ENCODE measurements at regions not wholly inside any gene's neighbourhood (a gene's known extent, or its start where the extent isn't known, plus 50 kb on each side); places are given as distances from the start of the nearest gene placed in this dataset.

DNA sequence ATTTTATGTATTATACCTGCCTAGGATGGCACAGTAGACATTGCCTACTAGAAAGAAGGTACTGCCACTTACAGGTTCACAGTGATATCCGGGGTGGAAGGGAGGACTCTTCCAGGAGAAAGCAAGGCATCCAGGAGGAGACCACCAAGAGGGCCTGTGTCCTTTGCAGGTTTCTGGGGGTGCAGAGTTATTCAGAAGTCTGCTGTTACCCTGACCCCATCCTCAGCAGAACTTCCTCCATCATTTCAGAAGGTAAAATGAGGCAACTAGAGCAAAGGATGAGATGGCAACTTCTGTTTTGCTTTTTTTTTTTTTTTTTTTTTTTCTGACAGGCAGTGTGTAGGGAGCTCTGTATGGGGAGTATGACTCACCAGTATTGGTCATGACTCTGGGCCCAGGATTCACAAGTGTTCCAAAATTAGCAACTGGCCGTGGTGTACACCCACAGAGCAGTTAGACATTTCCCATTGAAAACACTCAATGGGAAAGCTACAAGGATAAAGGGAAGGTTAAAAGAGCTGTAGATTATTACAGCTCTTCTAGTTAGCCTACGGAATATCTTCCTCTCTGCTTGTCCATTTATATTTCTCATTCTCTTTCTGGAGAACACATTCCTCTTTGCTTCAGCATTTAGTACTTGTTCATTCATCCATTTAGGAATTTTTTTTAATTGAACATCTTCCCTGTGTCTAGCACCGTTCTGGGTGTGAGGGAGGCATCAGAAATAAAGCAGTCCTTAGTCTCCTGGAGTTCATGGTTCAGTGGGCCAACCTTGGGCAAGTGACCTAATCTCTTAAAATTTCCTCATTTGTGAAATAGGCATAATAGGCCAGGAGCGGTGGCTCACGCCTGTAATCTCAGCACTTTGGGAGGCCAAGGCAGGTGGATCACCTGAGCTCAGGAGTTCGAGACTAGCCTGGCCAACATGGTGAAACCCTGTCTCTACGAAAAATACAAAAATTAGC is 50.5 kb upstream of the PPP2R5A start (continued):
- TF ChIP-seq DPF2 (IDR thresholded peaks at IDR 0.05), result peak; percentile 96
- TF ChIP-seq CCNT2 (IDR thresholded peaks at IDR 0.05; ENCODE audit: borderline replicate concordance, extremely low read depth, insufficient read length, low read depth, low read length), result peak; percentile 16
- peak; percentile 33 for TF ChIP-seq MEIS2 (IDR thresholded peaks at IDR 0.05; ENCODE audit: partially characterized antibody)
- no peak for TF ChIP-seq ZKSCAN8 (CRISPR knock-in tag; IDR thresholded peaks at IDR 0.05)
- TF ChIP-seq HMG20B (CRISPR knock-in tag; IDR thresholded peaks at IDR 0.05), result no peak
- TF ChIP-seq KAT8 (IDR thresholded peaks at IDR 0.05; ENCODE audit: low read depth), result no peak
- TF ChIP-seq ZNF12 (CRISPR knock-in tag; IDR thresholded peaks at IDR 0.05), result no peak
- TF ChIP-seq, protein P1, sequence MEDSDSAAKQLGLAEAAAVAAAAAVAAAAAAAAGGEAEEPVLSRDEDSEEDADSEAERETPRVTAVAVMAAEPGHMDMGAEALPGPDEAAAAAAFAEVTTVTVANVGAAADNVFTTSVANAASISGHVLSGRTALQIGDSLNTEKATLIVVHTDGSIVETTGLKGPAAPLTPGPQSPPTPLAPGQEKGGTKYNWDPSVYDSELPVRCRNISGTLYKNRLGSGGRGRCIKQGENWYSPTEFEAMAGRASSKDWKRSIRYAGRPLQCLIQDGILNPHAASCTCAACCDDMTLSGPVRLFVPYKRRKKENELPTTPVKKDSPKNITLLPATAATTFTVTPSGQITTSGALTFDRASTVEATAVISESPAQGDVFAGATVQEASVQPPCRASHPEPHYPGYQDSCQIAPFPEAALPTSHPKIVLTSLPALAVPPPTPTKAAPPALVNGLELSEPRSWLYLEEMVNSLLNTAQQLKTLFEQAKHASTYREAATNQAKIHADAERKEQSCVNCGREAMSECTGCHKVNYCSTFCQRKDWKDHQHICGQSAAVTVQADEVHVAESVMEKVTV (CRISPR knock-in tag; IDR thresholded peaks at IDR 0.05), result peak; percentile 28
- peak; percentile 26 to 29; a peak in 1 of 4 replicates for TF ChIP-seq MAZ (CRISPR knock-in tag; conservative IDR thresholded peaks at IDR 0.05 in 1 of 2, IDR thresholded peaks at IDR 0.05 in 1 of 2)
- no peak for TF ChIP-seq SMARCA5 (IDR thresholded peaks at IDR 0.05)
- TF ChIP-seq EWSR1 (IDR thresholded peaks at IDR 0.05; ENCODE audit: borderline replicate concordance, low read depth, partially characterized antibody), result no peak
- TF ChIP-seq CBFA2T3 (IDR thresholded peaks at IDR 0.05), result 0 out of 2 replicates have a peak, but pooled peaks have one; percentile 37
- no peak for TF ChIP-seq RBM22 (IDR thresholded peaks at IDR 0.05; ENCODE audit: low read depth, low read length, poor library complexity, severe bottlenecking)
- TF ChIP-seq, protein P2, sequence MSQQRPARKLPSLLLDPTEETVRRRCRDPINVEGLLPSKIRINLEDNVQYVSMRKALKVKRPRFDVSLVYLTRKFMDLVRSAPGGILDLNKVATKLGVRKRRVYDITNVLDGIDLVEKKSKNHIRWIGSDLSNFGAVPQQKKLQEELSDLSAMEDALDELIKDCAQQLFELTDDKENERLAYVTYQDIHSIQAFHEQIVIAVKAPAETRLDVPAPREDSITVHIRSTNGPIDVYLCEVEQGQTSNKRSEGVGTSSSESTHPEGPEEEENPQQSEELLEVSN (IDR thresholded peaks at IDR 0.05; ENCODE audit: borderline replicate concordance in 1 of 2, extremely low read depth in 1 of 2, insufficient read depth in 1 of 2, insufficient read length in 1 of 2, low read depth in 1 of 2, low read length in 1 of 2, poor library complexity in 1 of 2, severe bottlenecking in 1 of 2), result peak in 1 of 2 experiments; percentile 39
- TF ChIP-seq, protein P3, sequence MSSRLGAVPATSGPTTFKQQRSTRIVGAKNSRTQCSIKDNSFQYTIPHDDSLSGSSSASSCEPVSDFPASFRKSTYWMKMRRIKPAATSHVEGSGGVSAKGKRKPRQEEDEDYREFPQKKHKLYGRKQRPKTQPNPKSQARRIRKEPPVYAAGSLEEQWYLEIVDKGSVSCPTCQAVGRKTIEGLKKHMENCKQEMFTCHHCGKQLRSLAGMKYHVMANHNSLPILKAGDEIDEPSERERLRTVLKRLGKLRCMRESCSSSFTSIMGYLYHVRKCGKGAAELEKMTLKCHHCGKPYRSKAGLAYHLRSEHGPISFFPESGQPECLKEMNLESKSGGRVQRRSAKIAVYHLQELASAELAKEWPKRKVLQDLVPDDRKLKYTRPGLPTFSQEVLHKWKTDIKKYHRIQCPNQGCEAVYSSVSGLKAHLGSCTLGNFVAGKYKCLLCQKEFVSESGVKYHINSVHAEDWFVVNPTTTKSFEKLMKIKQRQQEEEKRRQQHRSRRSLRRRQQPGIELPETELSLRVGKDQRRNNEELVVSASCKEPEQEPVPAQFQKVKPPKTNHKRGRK (tag; IDR thresholded peaks at IDR 0.05), result no peak
- TF ChIP-seq FOXA3 (CRISPR knock-in tag; conservative IDR thresholded peaks at IDR 0.05 in 1 of 2, IDR thresholded peaks at IDR 0.05 in 1 of 2), result no peak
- no peak for TF ChIP-seq NCOA6 (IDR thresholded peaks at IDR 0.05)
- no peak for TF ChIP-seq ARHGAP35 (IDR thresholded peaks at IDR 0.05; ENCODE audit: partially characterized antibody)
- TF ChIP-seq SP2 (IDR thresholded peaks at IDR 0.05; ENCODE audit: extremely low read depth, low read depth, low read length, poor library complexity, severe bottlenecking), result no peak
- TF ChIP-seq GTF2F1 (IDR thresholded peaks at IDR 0.05; ENCODE audit: low read depth, low read length), result no peak
- no peak for TF ChIP-seq CREBBP (IDR thresholded peaks at IDR 0.05; ENCODE audit: low read depth, low read length)
- 0 out of 2 replicates have a peak, but pooled peaks have one; percentile 9 for TF ChIP-seq ETV1 (tag; conservative IDR thresholded peaks at IDR 0.05; ENCODE audit: low read depth)
- TF ChIP-seq ZNF436 (CRISPR knock-in tag; IDR thresholded peaks at IDR 0.05), result no peak
- TF ChIP-seq HOXB6 (CRISPR knock-in tag; IDR thresholded peaks at IDR 0.05; ENCODE audit: borderline replicate concordance), result no peak
